ENCODE measurements at regions not wholly inside any gene's neighbourhood (a gene's known extent, or its start where the extent isn't known, plus 50 kb on each side); places are given as distances from the start of the nearest gene placed in this dataset.

- TF ChIP-seq, protein P1, sequence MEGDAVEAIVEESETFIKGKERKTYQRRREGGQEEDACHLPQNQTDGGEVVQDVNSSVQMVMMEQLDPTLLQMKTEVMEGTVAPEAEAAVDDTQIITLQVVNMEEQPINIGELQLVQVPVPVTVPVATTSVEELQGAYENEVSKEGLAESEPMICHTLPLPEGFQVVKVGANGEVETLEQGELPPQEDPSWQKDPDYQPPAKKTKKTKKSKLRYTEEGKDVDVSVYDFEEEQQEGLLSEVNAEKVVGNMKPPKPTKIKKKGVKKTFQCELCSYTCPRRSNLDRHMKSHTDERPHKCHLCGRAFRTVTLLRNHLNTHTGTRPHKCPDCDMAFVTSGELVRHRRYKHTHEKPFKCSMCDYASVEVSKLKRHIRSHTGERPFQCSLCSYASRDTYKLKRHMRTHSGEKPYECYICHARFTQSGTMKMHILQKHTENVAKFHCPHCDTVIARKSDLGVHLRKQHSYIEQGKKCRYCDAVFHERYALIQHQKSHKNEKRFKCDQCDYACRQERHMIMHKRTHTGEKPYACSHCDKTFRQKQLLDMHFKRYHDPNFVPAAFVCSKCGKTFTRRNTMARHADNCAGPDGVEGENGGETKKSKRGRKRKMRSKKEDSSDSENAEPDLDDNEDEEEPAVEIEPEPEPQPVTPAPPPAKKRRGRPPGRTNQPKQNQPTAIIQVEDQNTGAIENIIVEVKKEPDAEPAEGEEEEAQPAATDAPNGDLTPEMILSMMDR (IDR thresholded peaks at IDR 0.05) = no peak
- no peak for TF ChIP-seq POLR2A (IDR thresholded peaks at IDR 0.05)
Measured at GRCh38 chr10:121415063-121415399, 183.2 kb downstream of the FGFR2 start.
